ENCODE measurements at regions not wholly inside any gene's neighbourhood (a gene's known extent, or its start where the extent isn't known, plus 50 kb on each side); places are given as distances from the start of the nearest gene placed in this dataset.
A peak's percentile ranks its signal among the peaks of the same experiment; 100 is the strongest.

- DNase-seq, result no peak
- intact Hi-C loops (cut with DNase I), result no loop called here
These were observed 361.5 kb downstream of the FIGN start for GRCh38 chr2:163374282-163374681.

GRCh38 chr2:163373496-163373895 is 362.3 kb downstream of the FIGN start:
- no peak for DNase-seq
- intact Hi-C loops (cut with DNase I), result no loop called here

GRCh38 chr2:163370169-163370886 is 365.5 kb downstream of the FIGN start:
- DNase-seq, result no peak
- intact Hi-C loops (cut with DNase I), result no loop called here

DNA sequence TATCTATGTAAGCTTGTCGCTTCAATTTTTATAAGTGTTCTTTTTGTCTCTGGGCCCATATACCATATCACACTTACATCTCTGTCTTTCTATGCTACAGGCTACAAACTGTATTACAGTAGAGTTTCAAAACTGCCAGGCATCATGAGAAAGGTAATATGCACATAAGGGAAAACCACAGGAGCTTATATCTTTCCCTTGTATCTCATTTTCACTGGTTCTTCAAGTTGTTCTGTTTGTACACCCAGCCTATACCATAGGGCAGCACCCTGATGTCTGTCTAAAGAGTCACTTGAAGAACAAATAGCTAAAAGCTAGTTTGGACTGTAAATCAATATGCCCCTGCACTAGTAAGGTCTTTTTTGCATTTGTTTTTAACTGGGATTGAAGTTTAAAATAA is 366.7 kb downstream of the FIGN start:
- intact Hi-C loops (cut with DNase I), result no loop called here
- DNase-seq, result no peak

DNA sequence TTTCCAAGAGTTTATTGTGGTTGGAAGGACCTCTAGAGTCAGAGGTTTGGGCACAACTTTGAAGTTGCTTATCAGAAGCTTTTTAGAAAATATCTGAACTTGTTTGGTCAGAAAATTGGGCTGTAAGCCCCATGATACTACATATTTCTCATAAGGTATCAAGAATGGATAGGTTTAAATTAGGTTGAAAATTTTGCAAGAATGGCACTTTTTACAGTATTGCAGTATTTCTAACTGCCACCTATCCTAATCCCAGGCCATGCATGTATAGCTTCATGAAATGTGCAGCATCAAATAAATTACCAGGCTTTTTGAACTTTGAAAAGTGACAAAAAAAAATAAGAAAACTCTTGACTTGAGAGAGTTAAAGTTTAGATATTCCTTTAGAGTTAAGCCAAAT is 367.2 kb downstream of the FIGN start:
- intact Hi-C loops (cut with DNase I), result no loop called here
- no peak for DNase-seq

- intact Hi-C loops (cut with DNase I), result no loop called here
- no peak for DNase-seq
These were observed 367.8 kb downstream of the FIGN start for GRCh38 chr2:163367825-163368582.

DNA sequence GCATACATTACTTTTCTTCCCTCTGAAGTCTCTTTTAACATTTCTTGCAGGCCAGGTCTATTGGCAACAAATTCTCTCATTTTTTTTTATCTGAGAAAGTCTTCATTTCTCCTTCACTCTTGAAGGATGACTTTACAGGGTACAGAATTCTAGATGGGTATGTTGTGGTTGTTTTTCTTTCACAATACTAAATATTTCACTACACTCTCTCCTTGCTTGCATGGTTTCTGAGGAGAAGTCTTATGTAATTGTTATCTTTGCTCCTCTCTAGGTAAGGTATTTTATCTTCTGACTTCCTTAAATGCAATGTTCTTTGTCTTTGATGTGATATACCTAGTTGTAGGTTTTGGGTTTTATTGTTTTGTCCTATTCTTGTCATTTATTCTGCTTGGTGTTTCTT is 371.1 kb downstream of the FIGN start:
- intact Hi-C loops (cut with DNase I), result no loop called here
- no peak for DNase-seq

DNA sequence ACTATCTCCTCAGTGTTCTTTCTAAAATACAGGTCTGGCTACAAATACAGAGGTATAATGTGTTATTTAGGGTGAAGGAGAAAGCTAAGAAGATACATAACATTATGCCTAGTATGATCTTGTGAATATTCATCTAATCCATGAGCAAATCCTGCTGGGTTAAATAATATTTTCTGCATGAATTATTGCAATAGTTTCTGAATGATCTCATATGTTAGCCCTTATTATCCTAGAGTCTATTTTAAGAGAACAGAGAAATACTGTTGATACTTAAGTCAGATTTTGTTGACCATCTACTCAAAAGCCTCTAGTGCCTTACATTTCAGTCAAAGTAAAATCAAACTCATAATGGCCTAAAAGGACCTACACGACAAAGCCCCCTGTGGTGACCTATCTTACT is 382.3 kb downstream of the FIGN start:
- DNase-seq, result no peak
- intact Hi-C loops (cut with DNase I), result no loop called here

GRCh38 chr2:163351966-163352365 is 383.8 kb downstream of the FIGN start:
- intact Hi-C loops (cut with DNase I), result no loop called here

GRCh38 chr2:163351143-163351542 is 384.7 kb downstream of the FIGN start:
- intact Hi-C loops (cut with DNase I), result no loop called here
- DNase-seq, result no peak

More at GRCh38 chr2:163351966-163352365, 383.8 kb downstream of the FIGN start:
- no peak for DNase-seq

DNA sequence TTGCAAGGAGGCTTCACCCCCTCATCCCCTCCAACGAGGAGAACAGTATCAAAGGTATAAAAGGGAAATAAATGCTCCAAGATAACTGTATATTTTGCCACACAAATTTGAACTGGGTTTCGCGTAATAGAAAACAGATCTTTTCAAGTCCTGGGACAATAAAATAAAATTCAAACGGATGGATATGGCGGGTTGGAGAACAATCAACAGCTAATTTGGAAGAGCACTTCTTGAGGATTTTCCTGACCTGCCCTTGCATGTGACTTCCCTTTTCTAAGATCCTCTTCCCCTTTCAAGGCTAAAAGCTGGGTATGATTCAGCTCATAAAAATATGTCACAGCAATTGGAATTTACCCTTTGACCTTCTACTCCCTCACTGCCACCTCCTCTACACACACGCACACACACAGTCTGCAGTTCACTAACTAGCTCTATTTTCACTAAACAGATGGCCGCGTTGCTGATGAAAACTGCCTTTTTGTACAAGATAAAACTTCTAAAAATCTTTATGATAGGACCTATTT is 386.9 kb downstream of the FIGN start:
- peak in 1 of 10 donors; percentile 33 for DNase-seq
- intact Hi-C loops (cut with DNase I), result loop anchor here (5.0 to 10.0 kb wide), 5 partner anchors 116 to 1148 kb away; no protein-coding TSS in a partner anchor

- intact Hi-C loops (cut with DNase I), result loop anchor here (2.0 to 10.0 kb wide), 7 partner anchors 117 to 1149 kb away; no protein-coding TSS in a partner anchor
- peak; percentile 22 to 94 (median 60) for DNase-seq
These were observed 387.6 kb downstream of the FIGN start for GRCh38 chr2:163347982-163348856.

GRCh38 chr2:163345795-163346573 is 389.8 kb downstream of the FIGN start:
- DNase-seq, result peak in 1 of 10 donors; percentile 43
- intact Hi-C loops (cut with DNase I), result loop anchor here (2.0 to 10.0 kb wide), 7 partner anchors 119 to 1151 kb away; no protein-coding TSS in a partner anchor

DNA sequence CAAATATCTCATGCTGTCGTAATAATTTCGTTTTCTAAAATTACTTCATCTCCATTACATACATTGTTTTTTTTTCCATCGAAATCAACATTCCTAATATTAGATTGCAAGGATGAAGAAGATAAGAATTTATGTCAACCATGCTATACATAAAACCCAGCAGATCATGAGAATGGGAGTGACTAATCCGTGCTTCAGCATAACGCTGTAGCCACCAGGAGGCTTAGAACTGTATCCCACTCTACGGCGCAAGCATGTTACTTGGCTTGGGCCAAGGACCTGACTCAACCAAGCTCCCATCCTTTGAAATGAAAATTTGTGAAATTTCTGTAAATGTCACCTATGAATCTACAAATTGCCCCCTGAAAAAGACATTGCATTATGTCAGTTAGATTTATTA is 392.5 kb downstream of the FIGN start:
- DNase-seq, result no peak
- intact Hi-C loops (cut with DNase I), result loop anchor here (10.0 kb wide), 2 partner anchors 121 to 601 kb away; no protein-coding TSS in a partner anchor

GRCh38 chr2:163341426-163341825 is 394.4 kb downstream of the FIGN start:
- no peak for DNase-seq
- intact Hi-C loops (cut with DNase I), result loop anchor here (10.0 kb wide), 2 partner anchors 123 to 603 kb away; no protein-coding TSS in a partner anchor

DNA sequence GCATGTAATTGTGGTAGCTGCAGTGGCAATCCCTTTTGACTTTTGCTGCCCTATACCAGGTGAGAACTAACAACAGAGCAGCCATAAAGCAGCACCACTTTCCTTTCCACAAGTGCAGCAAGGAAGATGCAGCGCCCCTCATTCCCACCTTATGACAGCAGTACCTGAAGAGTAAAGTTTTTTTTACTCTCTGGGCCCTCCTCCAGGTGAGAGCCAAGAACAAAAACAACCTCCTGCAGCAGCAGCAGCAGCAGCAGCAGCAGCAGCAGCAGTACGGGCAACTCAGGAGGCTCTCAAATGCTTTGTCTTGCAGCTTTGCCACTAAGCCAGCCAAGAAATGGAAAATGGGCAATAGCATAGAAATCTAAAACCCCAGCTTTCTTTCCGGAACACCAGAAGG is 397.5 kb downstream of the FIGN start:
- no peak for DNase-seq

DNA sequence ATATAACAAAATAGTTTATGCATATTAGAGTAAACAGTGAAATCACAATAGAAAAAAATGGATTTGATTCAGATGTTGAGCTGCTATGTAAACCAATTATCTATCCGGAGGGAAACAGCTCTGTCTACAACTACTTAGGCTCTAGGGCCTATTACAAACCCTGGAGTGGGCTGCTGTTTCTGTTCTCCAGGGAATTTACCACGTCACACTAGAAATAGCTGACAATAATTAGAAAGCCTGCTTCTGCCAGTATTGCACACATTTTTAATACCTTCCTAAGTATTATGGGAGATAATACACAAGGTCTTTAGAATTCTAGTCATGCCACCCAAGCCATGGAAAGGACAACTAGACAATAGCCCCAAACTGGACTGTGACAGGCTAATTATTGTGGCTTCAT is 411.1 kb downstream of the FIGN start:
- no peak for DNase-seq
- intact Hi-C loops (cut with DNase I), result no loop called here

More for the DNA sequence above, 397.5 kb downstream of the FIGN start:
- intact Hi-C loops (cut with DNase I), result no loop called here

DNA sequence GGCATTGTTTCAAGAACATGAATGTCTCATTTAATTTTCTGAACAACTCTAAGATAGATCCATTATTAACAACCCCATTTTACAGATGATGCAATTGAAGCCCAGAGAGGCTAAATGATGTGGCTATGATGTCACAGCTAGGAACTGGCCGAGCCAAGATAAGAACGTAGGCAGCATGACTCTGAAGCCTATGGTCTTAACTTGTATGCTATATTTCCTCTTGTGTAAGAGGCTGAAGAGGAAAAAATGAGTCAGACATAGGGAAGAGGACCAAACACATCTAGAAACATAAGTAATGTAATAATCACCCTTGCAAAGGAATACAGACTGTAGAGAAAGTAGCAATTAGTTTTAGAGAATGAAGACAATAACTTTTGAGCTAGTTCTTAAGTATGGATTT is 416.8 kb downstream of the FIGN start:
- no peak for DNase-seq
- intact Hi-C loops (cut with DNase I), result no loop called here

DNA sequence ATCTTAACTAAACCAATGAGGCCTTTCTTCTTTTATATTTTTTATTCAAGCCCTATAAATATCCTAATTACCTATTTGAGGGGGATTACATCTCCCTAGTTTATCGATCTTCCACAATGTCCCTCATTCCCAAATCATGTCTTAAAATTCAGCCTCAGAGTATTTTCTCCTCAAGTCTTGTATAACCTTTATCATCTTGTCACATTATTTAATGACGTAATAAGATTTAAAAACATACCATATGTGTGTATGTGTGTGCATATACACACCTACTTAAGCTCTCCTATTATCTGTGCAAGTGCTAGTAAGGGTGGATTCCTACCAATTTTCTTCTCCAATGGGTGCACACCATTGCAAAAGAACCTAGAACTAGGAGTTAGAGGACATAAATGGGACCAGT is 421.1 kb downstream of the FIGN start:
- DNase-seq, result no peak
- intact Hi-C loops (cut with DNase I), result no loop called here

- no peak for DNase-seq
- intact Hi-C loops (cut with DNase I), result no loop called here
These were observed 423.1 kb downstream of the FIGN start for GRCh38 chr2:163312713-163313112.

Data from posterior cingulate gyrus (tissue), 11 donors.